ENCODE measurements at regions not wholly inside any gene's neighbourhood (a gene's known extent, or its start where the extent isn't known, plus 50 kb on each side); places are given as distances from the start of the nearest gene placed in this dataset.

DNA sequence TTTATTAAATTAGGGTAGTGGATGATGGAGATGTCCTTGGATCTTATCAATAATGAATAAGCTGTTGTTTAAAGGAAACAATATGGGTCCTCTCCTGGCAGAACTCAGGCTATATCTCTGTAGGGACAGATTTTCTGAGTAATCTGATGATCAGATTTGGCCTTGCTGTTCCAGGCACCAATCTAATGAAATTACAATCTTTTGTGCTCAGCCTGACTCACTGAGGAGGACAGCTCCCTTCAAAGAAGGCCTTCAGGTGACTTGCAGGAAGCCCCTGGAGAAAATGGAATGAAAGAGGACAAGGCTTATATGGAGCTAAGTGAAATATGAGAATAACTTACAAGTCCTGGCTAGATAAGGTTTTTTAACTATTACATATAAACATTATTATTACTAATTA, 486.4 kb upstream of the SORCS1 start:
- TF ChIP-seq, protein P1, sequence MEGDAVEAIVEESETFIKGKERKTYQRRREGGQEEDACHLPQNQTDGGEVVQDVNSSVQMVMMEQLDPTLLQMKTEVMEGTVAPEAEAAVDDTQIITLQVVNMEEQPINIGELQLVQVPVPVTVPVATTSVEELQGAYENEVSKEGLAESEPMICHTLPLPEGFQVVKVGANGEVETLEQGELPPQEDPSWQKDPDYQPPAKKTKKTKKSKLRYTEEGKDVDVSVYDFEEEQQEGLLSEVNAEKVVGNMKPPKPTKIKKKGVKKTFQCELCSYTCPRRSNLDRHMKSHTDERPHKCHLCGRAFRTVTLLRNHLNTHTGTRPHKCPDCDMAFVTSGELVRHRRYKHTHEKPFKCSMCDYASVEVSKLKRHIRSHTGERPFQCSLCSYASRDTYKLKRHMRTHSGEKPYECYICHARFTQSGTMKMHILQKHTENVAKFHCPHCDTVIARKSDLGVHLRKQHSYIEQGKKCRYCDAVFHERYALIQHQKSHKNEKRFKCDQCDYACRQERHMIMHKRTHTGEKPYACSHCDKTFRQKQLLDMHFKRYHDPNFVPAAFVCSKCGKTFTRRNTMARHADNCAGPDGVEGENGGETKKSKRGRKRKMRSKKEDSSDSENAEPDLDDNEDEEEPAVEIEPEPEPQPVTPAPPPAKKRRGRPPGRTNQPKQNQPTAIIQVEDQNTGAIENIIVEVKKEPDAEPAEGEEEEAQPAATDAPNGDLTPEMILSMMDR (conservative IDR thresholded peaks at IDR 0.05; ENCODE audit: low read length) = no peak
- no peak for TF ChIP-seq EZH2phosphoT487 (IDR thresholded peaks at IDR 0.05; ENCODE audit: borderline replicate concordance, low read depth, low read length)

Data from OCI-LY7 (cell line).